ENCODE measurements at regions not wholly inside any gene's neighbourhood (a gene's known extent, or its start where the extent isn't known, plus 50 kb on each side); places are given as distances from the start of the nearest gene placed in this dataset.

GRCh38 chr1:80048716-80049115 lies 1042.2 kb upstream of the ADGRL4 start:
- no peak overlapping the region for H3K4me3 Mint-ChIP-seq
- H3K36me3 Mint-ChIP-seq (ENCODE audit: low read depth), result no peaks in the 10 kb centered on the region
- no peaks in the 10 kb centered on the region for H3K27me3 Mint-ChIP-seq
- ATAC-seq (no peak), DNase-seq (no peak)
- no peaks in the 10 kb centered on the region for H3K4me1 Mint-ChIP-seq
- H3K27ac Mint-ChIP-seq, result no peak overlapping the region
- no peaks in the 10 kb centered on the region for H3K9me3 ChIP-seq (ENCODE audit: control insufficient read depth, low read length, poor library complexity, severe bottlenecking)

GRCh38 chr1:80047791-80048190 lies 1041.3 kb upstream of the ADGRL4 start:
- no peak overlapping the region for H3K27ac Mint-ChIP-seq
- no peaks in the 10 kb centered on the region for H3K36me3 Mint-ChIP-seq (ENCODE audit: low read depth)
- DNase-seq (no peak), ATAC-seq (no peak)
- H3K9me3 ChIP-seq (ENCODE audit: control insufficient read depth, low read length, poor library complexity, severe bottlenecking), result no peaks in the 10 kb centered on the region
- no peak overlapping the region for H3K4me3 Mint-ChIP-seq
- H3K4me1 Mint-ChIP-seq, result no peaks in the 10 kb centered on the region
- no peaks in the 10 kb centered on the region for H3K27me3 Mint-ChIP-seq

GRCh38 chr1:80044662-80045061 lies 1038.1 kb upstream of the ADGRL4 start:
- H3K27ac Mint-ChIP-seq, result no peak overlapping the region
- no peak overlapping the region for H3K4me3 Mint-ChIP-seq

GRCh38 chr1:80036690-80037432 lies 1030.3 kb upstream of the ADGRL4 start:
- H3K27me3 Mint-ChIP-seq, result no peaks in the 10 kb centered on the region
- H3K9me3 ChIP-seq (ENCODE audit: control insufficient read depth, low read length, poor library complexity, severe bottlenecking), result no peaks in the 10 kb centered on the region
- ATAC-seq (no peak), DNase-seq (no peak)
- H3K36me3 Mint-ChIP-seq (ENCODE audit: low read depth), result no peaks in the 10 kb centered on the region
- no peaks in the 10 kb centered on the region for H3K4me1 Mint-ChIP-seq
- no peak overlapping the region for H3K27ac Mint-ChIP-seq
- H3K4me3 Mint-ChIP-seq, result no peak overlapping the region

More at GRCh38 chr1:80044662-80045061, 1038.1 kb upstream of the ADGRL4 start:
- H3K36me3 Mint-ChIP-seq (ENCODE audit: low read depth), result no peaks in the 10 kb centered on the region
- no peaks in the 10 kb centered on the region for H3K4me1 Mint-ChIP-seq
- H3K27me3 Mint-ChIP-seq, result no peaks in the 10 kb centered on the region
- H3K9me3 ChIP-seq (ENCODE audit: control insufficient read depth, low read length, poor library complexity, severe bottlenecking), result no peaks in the 10 kb centered on the region
- DNase-seq (no peak), ATAC-seq (no peak)

- Mint-ChIP-seq H3K4me3 (no peak overlapping the region), H3K36me3 (ENCODE audit: low read depth) (no peaks in the 10 kb centered on the region), H3K27me3 (no peaks in the 10 kb centered on the region), H3K4me1 (no peaks in the 10 kb centered on the region), H3K27ac (no peak overlapping the region)
- ATAC-seq, result no peak
- DNase-seq, result no peak
- no peaks in the 10 kb centered on the region for H3K9me3 ChIP-seq (ENCODE audit: control insufficient read depth, low read length, poor library complexity, severe bottlenecking)
Observed at GRCh38 chr1:80023358-80023757, 1016.8 kb upstream of the ADGRL4 start.

- DNase-seq (no peak), ATAC-seq (no peak)
- Mint-ChIP-seq H3K36me3 (ENCODE audit: low read depth) (no peaks in the 10 kb centered on the region), H3K4me1 (no peaks in the 10 kb centered on the region), H3K27ac (no peak overlapping the region), H3K4me3 (no peak overlapping the region), H3K27me3 (no peaks in the 10 kb centered on the region)
- no peaks in the 10 kb centered on the region for H3K9me3 ChIP-seq (ENCODE audit: control insufficient read depth, low read length, poor library complexity, severe bottlenecking)
Observed at GRCh38 chr1:80021891-80022290, 1015.4 kb upstream of the ADGRL4 start.

- Mint-ChIP-seq H3K4me1 (no peaks in the 10 kb centered on the region), H3K27me3 (no peaks in the 10 kb centered on the region), H3K27ac (no peak overlapping the region), H3K4me3 (no peak overlapping the region), H3K36me3 (ENCODE audit: low read depth) (no peaks in the 10 kb centered on the region)
- no peak for ATAC-seq
- DNase-seq, result no peak
- H3K9me3 ChIP-seq (ENCODE audit: control insufficient read depth, low read length, poor library complexity, severe bottlenecking), result no peaks in the 10 kb centered on the region
Observed at GRCh38 chr1:80018348-80018747, 1011.8 kb upstream of the ADGRL4 start.

- Mint-ChIP-seq H3K27ac (no peak overlapping the region), H3K4me3 (no peak overlapping the region), H3K36me3 (ENCODE audit: low read depth) (no peaks in the 10 kb centered on the region), H3K4me1 (no peaks in the 10 kb centered on the region), H3K27me3 (no peaks in the 10 kb centered on the region)
- no peak for ATAC-seq
- no peak for DNase-seq
- no peaks in the 10 kb centered on the region for H3K9me3 ChIP-seq (ENCODE audit: control insufficient read depth, low read length, poor library complexity, severe bottlenecking)
Observed at GRCh38 chr1:80008934-80009333, 1002.4 kb upstream of the ADGRL4 start.

GRCh38 chr1:80003250-80003649 lies 996.7 kb upstream of the ADGRL4 start:
- H3K27me3 Mint-ChIP-seq, result no peaks in the 10 kb centered on the region

GRCh38 chr1:79988401-79988800 lies 981.9 kb upstream of the ADGRL4 start:
- no peak overlapping the region for H3K4me3 Mint-ChIP-seq
- H3K4me1 Mint-ChIP-seq, result no peaks in the 10 kb centered on the region
- no peaks in the 10 kb centered on the region for H3K9me3 ChIP-seq (ENCODE audit: control insufficient read depth, low read length, poor library complexity, severe bottlenecking)
- no peak overlapping the region for H3K27ac Mint-ChIP-seq
- no peaks in the 10 kb centered on the region for H3K27me3 Mint-ChIP-seq
- no peak for ATAC-seq
- DNase-seq, result no peak
- no peaks in the 10 kb centered on the region for H3K36me3 Mint-ChIP-seq (ENCODE audit: low read depth)

More at GRCh38 chr1:80003250-80003649, 996.7 kb upstream of the ADGRL4 start:
- ATAC-seq (no peak), DNase-seq (no peak)
- Mint-ChIP-seq H3K4me3 (no peak overlapping the region), H3K27ac (no peak overlapping the region), H3K4me1 (no peaks in the 10 kb centered on the region), H3K36me3 (ENCODE audit: low read depth) (no peaks in the 10 kb centered on the region)
- H3K9me3 ChIP-seq (ENCODE audit: control insufficient read depth, low read length, poor library complexity, severe bottlenecking), result no peaks in the 10 kb centered on the region

- H3K36me3 Mint-ChIP-seq (ENCODE audit: low read depth), result no peaks in the 10 kb centered on the region
- no peak for DNase-seq
- H3K4me3 Mint-ChIP-seq, result no peak overlapping the region
- no peaks in the 10 kb centered on the region for H3K27me3 Mint-ChIP-seq
- H3K9me3 ChIP-seq (ENCODE audit: control insufficient read depth, low read length, poor library complexity, severe bottlenecking), result no peaks in the 10 kb centered on the region
- H3K4me1 Mint-ChIP-seq, result no peaks in the 10 kb centered on the region
- H3K27ac Mint-ChIP-seq, result no peak overlapping the region
- ATAC-seq, result no peak
Observed at GRCh38 chr1:79982211-79982610, 975.7 kb upstream of the ADGRL4 start.

- Mint-ChIP-seq H3K4me1 (no peaks in the 10 kb centered on the region), H3K4me3 (no peak overlapping the region), H3K27ac (no peak overlapping the region), H3K27me3 (no peaks in the 10 kb centered on the region), H3K36me3 (ENCODE audit: low read depth) (no peaks in the 10 kb centered on the region)
- H3K9me3 ChIP-seq (ENCODE audit: control insufficient read depth, low read length, poor library complexity, severe bottlenecking), result no peaks in the 10 kb centered on the region
- no peak for DNase-seq
- ATAC-seq, result no peak
Observed at GRCh38 chr1:79981481-79981880, 975.0 kb upstream of the ADGRL4 start.

- H3K36me3 Mint-ChIP-seq (ENCODE audit: low read depth), result no peaks in the 10 kb centered on the region
- no peak overlapping the region for H3K4me3 Mint-ChIP-seq
- H3K4me1 Mint-ChIP-seq, result no peaks in the 10 kb centered on the region
- DNase-seq, result no peak
- no peak overlapping the region for H3K27ac Mint-ChIP-seq
- no peak for ATAC-seq
- no peaks in the 10 kb centered on the region for H3K9me3 ChIP-seq (ENCODE audit: control insufficient read depth, low read length, poor library complexity, severe bottlenecking)
- H3K27me3 Mint-ChIP-seq, result no peaks in the 10 kb centered on the region
Observed at GRCh38 chr1:79979346-79979745, 972.8 kb upstream of the ADGRL4 start.

- no peaks in the 10 kb centered on the region for H3K9me3 ChIP-seq (ENCODE audit: control insufficient read depth, low read length, poor library complexity, severe bottlenecking)
- DNase-seq, result no peak
- no peak overlapping the region for H3K27ac Mint-ChIP-seq
- H3K4me3 Mint-ChIP-seq, result no peak overlapping the region
- no peaks in the 10 kb centered on the region for H3K27me3 Mint-ChIP-seq
- H3K36me3 Mint-ChIP-seq (ENCODE audit: low read depth), result no peaks in the 10 kb centered on the region
- no peak for ATAC-seq
- no peaks in the 10 kb centered on the region for H3K4me1 Mint-ChIP-seq
Observed at GRCh38 chr1:79976287-79976686, 969.8 kb upstream of the ADGRL4 start.
